ENCODE measurements at regions not wholly inside any gene's neighbourhood (a gene's known extent, or its start where the extent isn't known, plus 50 kb on each side); places are given as distances from the start of the nearest gene placed in this dataset.

GRCh38 chr6:81086991-81087390 lies 665.5 kb downstream of the TENT5A start:
- 77% methylated on average over 3 of the region's 3 CpGs for WGBS

GRCh38 chr6:81085431-81085790 lies 667.1 kb downstream of the TENT5A start:
- DNase-seq (ENCODE audit: low spot score): no peak
- TF ChIP-seq SP1 (IDR thresholded peaks at IDR 0.05): no peak
- TF ChIP-seq MAX (IDR thresholded peaks at IDR 0.05): no peak
- no peak for TF ChIP-seq FOXA1 (IDR thresholded peaks at IDR 0.05)
- TF ChIP-seq CTCF (IDR thresholded peaks at IDR 0.05; ENCODE audit: low read depth, low read length, missing input control): no peak
- TF ChIP-seq TAF1 (conservative IDR thresholded peaks at IDR 0.05): no peak
- no peak for TF ChIP-seq YY1 (IDR thresholded peaks at IDR 0.05)
- no peak for TF ChIP-seq ZBTB33 (IDR thresholded peaks at IDR 0.05)
- TF ChIP-seq HNF4A (conservative IDR thresholded peaks at IDR 0.05): no peak
- TF ChIP-seq REST (IDR thresholded peaks at IDR 0.05): no peak
- TF ChIP-seq, protein P1, sequence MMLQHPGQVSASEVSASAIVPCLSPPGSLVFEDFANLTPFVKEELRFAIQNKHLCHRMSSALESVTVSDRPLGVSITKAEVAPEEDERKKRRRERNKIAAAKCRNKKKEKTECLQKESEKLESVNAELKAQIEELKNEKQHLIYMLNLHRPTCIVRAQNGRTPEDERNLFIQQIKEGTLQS (IDR thresholded peaks at IDR 0.05): no peak
- no peak for TF ChIP-seq GABPA (IDR thresholded peaks at IDR 0.05 in 1 of 2, conservative IDR thresholded peaks at IDR 0.05 in 1 of 2)
- Histone ChIP-seq H3K36me3 (ENCODE audit: control insufficient read depth in 4 of 4, insufficient read depth in 3 of 4, low read depth in 1 of 4, low read length in 3 of 4) (no peaks in the 10 kb centered on the region), H3K4me1 (ENCODE audit: control insufficient read depth in 4 of 4, insufficient read depth in 4 of 4, low read length in 3 of 4) (no peaks in the 10 kb centered on the region), H3K27me3 (ENCODE audit: control insufficient read depth in 4 of 4, insufficient read depth in 4 of 4, low read length in 3 of 4) (peaks cover 0 to 3% (median 0%) of the 10 kb centered on the region in 4 donors), H3K9me3 (ENCODE audit: control insufficient read depth in 4 of 4, low read length in 3 of 4) (no peaks in the 10 kb centered on the region), H3K27ac (ENCODE audit: low read depth in 1 of 2, low read length in 2 of 2) (no peak overlapping the region), H3K4me3 (ENCODE audit: low read depth in 1 of 3, low read length in 3 of 3) (no peak overlapping the region), H3K9ac (ENCODE audit: low read depth in 1 of 2, low read length in 2 of 2) (no peak overlapping the region)

More at GRCh38 chr6:81086991-81087390, 665.5 kb downstream of the TENT5A start:
- Histone ChIP-seq H3K4me3 (ENCODE audit: low read depth in 1 of 3, low read length in 3 of 3) (no peak overlapping the region), H3K4me1 (ENCODE audit: control insufficient read depth in 4 of 4, insufficient read depth in 4 of 4, low read length in 3 of 4) (no peaks in the 10 kb centered on the region), H3K27ac (ENCODE audit: low read depth in 1 of 2, low read length in 2 of 2) (no peak overlapping the region), H3K9me3 (ENCODE audit: control insufficient read depth in 4 of 4, low read length in 3 of 4) (no peaks in the 10 kb centered on the region), H3K9ac (ENCODE audit: low read depth in 1 of 2, low read length in 2 of 2) (no peak overlapping the region), H3K36me3 (ENCODE audit: control insufficient read depth in 4 of 4, insufficient read depth in 3 of 4, low read depth in 1 of 4, low read length in 3 of 4) (no peaks in the 10 kb centered on the region), H3K27me3 (ENCODE audit: control insufficient read depth in 4 of 4, insufficient read depth in 4 of 4, low read length in 3 of 4) (no peaks in the 10 kb centered on the region)
- TF ChIP-seq HNF4G (IDR thresholded peaks at IDR 0.05) (no peak), MAX (IDR thresholded peaks at IDR 0.05) (no peak), YY1 (IDR thresholded peaks at IDR 0.05) (no peak), ZBTB33 (IDR thresholded peaks at IDR 0.05) (no peak)
- no peak for DNase-seq (ENCODE audit: low spot score)
